ENCODE measurements at regions not wholly inside any gene's neighbourhood (a gene's known extent, or its start where the extent isn't known, plus 50 kb on each side); places are given as distances from the start of the nearest gene placed in this dataset.

GRCh38 chr4:165784672-165785071, 88.4 kb upstream of the TLL1 start:
- POLR2A ChIA-PET = no interaction called here
- in situ Hi-C loops (cut with HindIII; ENCODE audit: low pct_unique_long_range_greater_than_20kb, low sequenced_read_pairs) = no loop called here

GRCh38 chr4:165785337-165785736, 87.7 kb upstream of the TLL1 start:
- TF ChIP-seq POLR2AphosphoS5 (IDR thresholded peaks at IDR 0.05; ENCODE audit: low read depth, low read length) (no peak), SIN3A (IDR thresholded peaks at IDR 0.05; ENCODE audit: borderline replicate concordance, insufficient read depth, low read depth, low read length) (no peak), TCF7L2 (IDR thresholded peaks at IDR 0.05; ENCODE audit: low read depth, low read length) (no peak), REST (IDR thresholded peaks at IDR 0.05; ENCODE audit: insufficient read depth in 1 of 2, low read depth in 2 of 2, low read length in 1 of 2) (no peak), CTCF (IDR thresholded peaks at IDR 0.05) (no peak)
- no peak overlapping the region for H3K27ac ChIP-seq (ENCODE audit: low read length)
- no peaks in the 10 kb centered on the region for H3K27me3 ChIP-seq (ENCODE audit: control insufficient read depth, insufficient read depth, low read length)
- H3K4me3 ChIP-seq (ENCODE audit: low read depth in 2 of 2, low read length in 2 of 2) = no peak overlapping the region
- no peaks in the 10 kb centered on the region for H3K4me1 ChIP-seq (ENCODE audit: control insufficient read depth, insufficient read depth, low read length)
- H3K36me3 ChIP-seq (ENCODE audit: control insufficient read depth, insufficient read depth, low read length) = no peaks in the 10 kb centered on the region
- in situ Hi-C loops (cut with HindIII; ENCODE audit: low pct_unique_long_range_greater_than_20kb, low sequenced_read_pairs) = no loop called here
- H3K9me3 ChIP-seq (ENCODE audit: control insufficient read depth, insufficient read depth, low read depth, low read length) = no peaks in the 10 kb centered on the region
- intact Hi-C loops (cut with micrococcal nuclease; ENCODE audit: unreplicated experiment) = no loop called here
- ChIA-PET POLR2A (no interaction called here), CTCF (no interaction called here)
- ATAC-seq = no peak
- no peak for DNase-seq (ENCODE audit: low read depth, low spot score)
- no TSS peak for BruUV-seq (replicated peaks)

More at GRCh38 chr4:165784672-165785071, 88.4 kb upstream of the TLL1 start:
- CTCF ChIA-PET = no interaction called here
- ATAC-seq (no peak), DNase-seq (ENCODE audit: low read depth, low spot score) (no peak)
- Histone ChIP-seq H3K36me3 (ENCODE audit: control insufficient read depth, insufficient read depth, low read length) (no peaks in the 10 kb centered on the region), H3K4me1 (ENCODE audit: control insufficient read depth, insufficient read depth, low read length) (no peaks in the 10 kb centered on the region), H3K9me3 (ENCODE audit: control insufficient read depth, insufficient read depth, low read depth, low read length) (no peaks in the 10 kb centered on the region), H3K27ac (ENCODE audit: low read length) (no peak overlapping the region), H3K27me3 (ENCODE audit: control insufficient read depth, insufficient read depth, low read length) (no peaks in the 10 kb centered on the region), H3K4me3 (ENCODE audit: low read depth in 2 of 2, low read length in 2 of 2) (no peak overlapping the region)
- intact Hi-C loops (cut with micrococcal nuclease; ENCODE audit: unreplicated experiment) = no loop called here
- TF ChIP-seq POLR2AphosphoS5 (IDR thresholded peaks at IDR 0.05; ENCODE audit: low read depth, low read length) (no peak), REST (IDR thresholded peaks at IDR 0.05; ENCODE audit: insufficient read depth in 1 of 2, low read depth in 2 of 2, low read length in 1 of 2) (no peak), TCF7L2 (IDR thresholded peaks at IDR 0.05; ENCODE audit: low read depth, low read length) (no peak), CTCF (IDR thresholded peaks at IDR 0.05) (no peak), SIN3A (IDR thresholded peaks at IDR 0.05; ENCODE audit: borderline replicate concordance, insufficient read depth, low read depth, low read length) (no peak)
- BruUV-seq (replicated peaks) = no TSS peak
